ENCODE measurements at regions not wholly inside any gene's neighbourhood (a gene's known extent, or its start where the extent isn't known, plus 50 kb on each side); places are given as distances from the start of the nearest gene placed in this dataset.

DNA sequence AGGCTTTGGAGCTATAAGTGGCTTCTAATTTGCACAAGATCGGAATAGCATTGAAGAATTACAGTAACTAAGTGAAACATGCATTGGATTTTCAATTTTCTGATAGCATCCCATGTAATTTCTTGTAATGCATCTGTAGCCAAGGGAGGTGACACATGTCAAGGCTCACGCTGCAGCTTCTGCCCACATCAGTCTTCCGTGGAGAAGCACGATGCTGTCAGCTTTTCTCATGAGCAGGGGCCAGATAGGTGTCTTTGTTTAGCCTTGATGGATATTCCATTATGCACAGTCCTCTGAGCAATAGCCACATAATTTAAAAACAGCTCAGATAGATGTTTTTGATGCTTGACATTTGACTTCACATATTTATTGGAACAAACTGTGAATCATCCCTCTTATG lies 1046.9 kb upstream of the EEF2KMT start:
- TF ChIP-seq, protein P1, sequence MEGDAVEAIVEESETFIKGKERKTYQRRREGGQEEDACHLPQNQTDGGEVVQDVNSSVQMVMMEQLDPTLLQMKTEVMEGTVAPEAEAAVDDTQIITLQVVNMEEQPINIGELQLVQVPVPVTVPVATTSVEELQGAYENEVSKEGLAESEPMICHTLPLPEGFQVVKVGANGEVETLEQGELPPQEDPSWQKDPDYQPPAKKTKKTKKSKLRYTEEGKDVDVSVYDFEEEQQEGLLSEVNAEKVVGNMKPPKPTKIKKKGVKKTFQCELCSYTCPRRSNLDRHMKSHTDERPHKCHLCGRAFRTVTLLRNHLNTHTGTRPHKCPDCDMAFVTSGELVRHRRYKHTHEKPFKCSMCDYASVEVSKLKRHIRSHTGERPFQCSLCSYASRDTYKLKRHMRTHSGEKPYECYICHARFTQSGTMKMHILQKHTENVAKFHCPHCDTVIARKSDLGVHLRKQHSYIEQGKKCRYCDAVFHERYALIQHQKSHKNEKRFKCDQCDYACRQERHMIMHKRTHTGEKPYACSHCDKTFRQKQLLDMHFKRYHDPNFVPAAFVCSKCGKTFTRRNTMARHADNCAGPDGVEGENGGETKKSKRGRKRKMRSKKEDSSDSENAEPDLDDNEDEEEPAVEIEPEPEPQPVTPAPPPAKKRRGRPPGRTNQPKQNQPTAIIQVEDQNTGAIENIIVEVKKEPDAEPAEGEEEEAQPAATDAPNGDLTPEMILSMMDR (IDR thresholded peaks at IDR 0.05 in 8 of 11, conservative IDR thresholded peaks at IDR 0.05 in 3 of 11), result no peak
- no peak for TF ChIP-seq POLR2AphosphoS5 (IDR thresholded peaks at IDR 0.05)
- TF ChIP-seq POLR2A (IDR thresholded peaks at IDR 0.05), result no peak
